H1 (cell line): ENCODE measurements at regions not wholly inside any gene's neighbourhood (a gene's known extent, or its start where the extent isn't known, plus 50 kb on each side); places are given as distances from the start of the nearest gene placed in this dataset.

Source experiments
- CTCF ChIA-PET: fragments of 300-600 bp; sonication (Branson Sonifier 250); formaldehyde crosslinking; loops from one replicate; lab custom pipeline; 2021; ENCODE audit not compliant: partially characterized antibody; lab: Charles Lee
- POLR2A ChIA-PET: fragments of 300-600 bp; sonication (Branson Sonifier 250); formaldehyde crosslinking; loops from one replicate; lab custom pipeline; 2021; ENCODE audit warnings: inconsistent platforms; ENCODE audit not compliant: partially characterized antibody; lab: Charles Lee
- DNase-seq, 2 experiments: peaks; one replicate each; pipeline versions ENCODE4 v3.0.0 to v3.0.0-alpha.2; 2010 to 2022; ENCODE audit warnings: low spot score in 2 of 2, low read depth in 1 of 2, mixed read lengths in 1 of 2
- FAIRE-seq: peaks from 2 replicates; lab custom pipeline; 2011; peaks lifted over from hg19 to GRCh38; lab: Jason Lieb, UNC
- H2AFZ ChIP-seq: 2 replicates; pipeline ENCODE4 v1.8.1; 2012; ENCODE audit warnings: low read length, inconsistent platforms
- H2AK5ac ChIP-seq: 2 replicates; pipeline ENCODE4 v1.6.1; 2013; ENCODE audit warnings: low read depth, low read length
- H2BK120ac ChIP-seq: replicated peaks from 2 replicates; pipeline ENCODE3; 2013; ENCODE audit warnings: low read depth, low read length, inconsistent platforms
- H2BK12ac ChIP-seq: 2 replicates; pipeline ENCODE4 v1.6.1; 2013; ENCODE audit warnings: low read depth, low read length
- H2BK15ac ChIP-seq: 2 replicates; pipeline ENCODE4 v1.6.1; 2013; ENCODE audit warnings: low read length
- H2BK20ac ChIP-seq: 2 replicates; pipeline ENCODE4 v1.6.1; 2013; ENCODE audit warnings: low read length
- H2BK5ac ChIP-seq: 2 replicates; pipeline ENCODE4 v1.6.1; 2013; ENCODE audit warnings: low read depth, low read length
- H3K14ac ChIP-seq: 2 replicates; pipeline ENCODE4 v1.6.1; 2013; ENCODE audit warnings: inconsistent platforms; ENCODE audit not compliant: insufficient read length
- H3K18ac ChIP-seq: 2 replicates; pipeline ENCODE4 v1.6.1; 2013; ENCODE audit warnings: low read length; ENCODE audit errors: extremely low read depth
- H3K23ac ChIP-seq: 2 replicates; pipeline ENCODE4 v1.6.1; 2013; ENCODE audit warnings: inconsistent platforms; ENCODE audit not compliant: insufficient read length
- H3K23me2 ChIP-seq: 2 replicates; pipeline ENCODE4 v1.6.1; 2013; ENCODE audit warnings: low read depth, low read length
- H3K27ac ChIP-seq: 2 replicates; pipeline ENCODE4 v1.6.1; 2011; ENCODE audit warnings: low read depth, low read length, inconsistent platforms
- H3K27me3 ChIP-seq, 4 experiments: replicated peaks in 1 of 4; 1 replicate in 1 of 4; 2 replicates in 3 of 4; pipeline versions ENCODE4 v1.6.1 to v1.8.1; 2011 to 2013; ENCODE audit warnings: low read length in 3 of 4, mild to moderate bottlenecking in 3 of 4, inconsistent platforms in 2 of 4, mixed read lengths in 2 of 4, moderate library complexity in 1 of 4; ENCODE audit not compliant: control insufficient read depth in 3 of 4, insufficient read depth in 3 of 4; ENCODE audit errors: extremely low read depth in 1 of 4
- H3K36me3 ChIP-seq, 4 experiments: 2 replicates each; pipeline versions ENCODE4 v1.6.1 to v1.8.1; 2011 to 2013; ENCODE audit warnings: mild to moderate bottlenecking in 4 of 4, low read length in 3 of 4, moderate library complexity in 2 of 4, control low read depth in 1 of 4, inconsistent platforms in 1 of 4; ENCODE audit not compliant: insufficient read depth in 4 of 4, control insufficient read depth in 2 of 4
- H3K4ac ChIP-seq: replicated peaks from 2 replicates; pipeline ENCODE3; 2013; ENCODE audit warnings: low read length, low read depth, mixed read lengths, inconsistent platforms; ENCODE audit not compliant: insufficient read length
- H3K4me1 ChIP-seq, 4 experiments: replicated peaks in 1 of 4; 1 replicate in 1 of 4; 2 replicates in 3 of 4; pipeline versions ENCODE4 v1.6.1 to v1.8.1; 2011 to 2013; ENCODE audit warnings: low read length in 3 of 4, inconsistent platforms in 2 of 4, mixed read lengths in 1 of 4; ENCODE audit not compliant: insufficient read depth in 4 of 4, control insufficient read depth in 3 of 4
- H3K4me2 ChIP-seq, 2 experiments: 2 replicates each; pipeline versions ENCODE4 v1.6.1 to v1.8.1; 2011 to 2013; ENCODE audit warnings: low read depth in 2 of 2, low read length in 2 of 2, control low read depth in 1 of 2, inconsistent platforms in 1 of 2, mild to moderate bottlenecking in 1 of 2; ENCODE audit not compliant: insufficient read depth in 1 of 2
- H3K4me3 ChIP-seq, 4 experiments: fragments of 200-600, 300-600 bp in 1 of 4; sonication (generic), shearing (Covaris generic), sonication (Bioruptor Twin) in 1 of 4; 2 replicates each; pipeline versions ENCODE4 v1.5.1 to v1.8.1; 2011 to 2016; ENCODE audit warnings: low read length in 4 of 4, low read depth in 3 of 4, control low read depth in 2 of 4, inconsistent platforms in 2 of 4, mild to moderate bottlenecking in 2 of 4, mixed read lengths in 1 of 4, moderate library complexity in 1 of 4; ENCODE audit not compliant: insufficient read depth in 2 of 4; ENCODE audit errors: extremely low read depth in 1 of 4
- H3K56ac ChIP-seq: replicated peaks from 2 replicates; pipeline ENCODE3; 2013; ENCODE audit warnings: low read depth, mild to moderate bottlenecking, mixed read lengths, low read length, inconsistent platforms; ENCODE audit not compliant: insufficient read length
- H3K79me1 ChIP-seq: 2 replicates; pipeline ENCODE4 v1.6.1; 2013; ENCODE audit warnings: low read depth, low read length, control low read depth
- H3K79me2 ChIP-seq, 2 experiments: 2 replicates each; pipeline versions ENCODE4 v1.6.1 to v1.8.1; 2012 to 2013; ENCODE audit warnings: low read length in 2 of 2, mild to moderate bottlenecking in 2 of 2, inconsistent platforms in 1 of 2; ENCODE audit not compliant: insufficient read depth in 2 of 2, control insufficient read depth in 1 of 2
- H3K9ac ChIP-seq, 4 experiments: replicated peaks in 1 of 4; 1 replicate in 1 of 4; 2 replicates in 3 of 4; pipeline versions ENCODE4 v1.6.1 to v1.8.1; 2011 to 2013; ENCODE audit warnings: low read depth in 3 of 4, low read length in 3 of 4, control low read depth in 2 of 4, mild to moderate bottlenecking in 2 of 4, moderate library complexity in 2 of 4, inconsistent platforms in 1 of 4; ENCODE audit errors: extremely low read depth in 1 of 4
- H3K9me3 ChIP-seq, 2 experiments: 2 replicates each; pipeline versions ENCODE4 v1.6.1 to v1.8.1; 2012 to 2013; ENCODE audit warnings: mild to moderate bottlenecking in 2 of 2, moderate library complexity in 2 of 2, control low read depth in 1 of 2, inconsistent platforms in 1 of 2, low read depth in 1 of 2, low read length in 1 of 2, mixed read lengths in 1 of 2; ENCODE audit not compliant: insufficient read depth in 2 of 2
- H4K20me1 ChIP-seq, 2 experiments: replicated peaks in 1 of 2; 2 replicates each; pipeline versions ENCODE3 to v1.8.1; 2011 to 2013; ENCODE audit warnings: inconsistent platforms in 2 of 2, low read length in 2 of 2, mild to moderate bottlenecking in 1 of 2; ENCODE audit not compliant: insufficient read depth in 2 of 2, control insufficient read depth in 1 of 2
- H4K5ac ChIP-seq: 2 replicates; pipeline ENCODE4 v1.6.1; 2013; ENCODE audit warnings: low read length, low read depth, mixed read lengths, inconsistent platforms; ENCODE audit not compliant: insufficient read length
- H4K8ac ChIP-seq: 2 replicates; pipeline ENCODE4 v1.8.0; 2013; ENCODE audit warnings: mild to moderate bottlenecking, moderate library complexity, low read length, inconsistent platforms; ENCODE audit not compliant: insufficient read depth; ENCODE audit errors: extremely low read depth
- H4K91ac ChIP-seq: replicated peaks from 2 replicates; pipeline ENCODE3; 2013; ENCODE audit warnings: low read length, mixed read lengths, inconsistent platforms; ENCODE audit not compliant: insufficient read length
- BRCA1 ChIP-seq: IDR thresholded peaks from 2 replicates; pipeline ENCODE4 v1.6.1; 2012; ENCODE audit warnings: low read depth, low read length, improper control_type of control experiment
- CHD1 ChIP-seq: IDR thresholded peaks from 2 replicates; pipeline ENCODE4 v1.6.1; 2012; ENCODE audit warnings: low read depth, low read length, improper control_type of control experiment
- CREB1 ChIP-seq: IDR thresholded peaks from 2 replicates; pipeline ENCODE4 v1.6.1; 2012; ENCODE audit warnings: inconsistent platforms
- EP300 ChIP-seq, 2 experiments: IDR thresholded peaks; 1 replicate in 1 of 2; 2 replicates in 1 of 2; pipeline ENCODE4 v1.6.1; 2011 to 2012; ENCODE audit warnings: low read depth in 2 of 2, low read length in 2 of 2, mild to moderate bottlenecking in 2 of 2, borderline replicate concordance in 1 of 2, inconsistent platforms in 1 of 2, moderate library complexity in 1 of 2
- HDAC2 ChIP-seq, 2 experiments: fragments of 300-600 bp in 1 of 2; sonication (generic) in 1 of 2; IDR thresholded peaks; 2 replicates each; pipeline ENCODE4 v1.6.1; 2011 to 2012; ENCODE audit warnings: low read depth in 2 of 2, low read length in 2 of 2, mild to moderate bottlenecking in 2 of 2, moderate library complexity in 2 of 2, borderline replicate concordance in 1 of 2, inconsistent platforms in 1 of 2
- KDM1A ChIP-seq: fragments of 200-600, 300-600 bp; sonication (generic); IDR thresholded peaks from 2 replicates; pipeline ENCODE4 v1.7.1; 2016; ENCODE audit warnings: mild to moderate bottlenecking, low read length, borderline replicate concordance
- MAFK ChIP-seq: IDR thresholded peaks from 2 replicates; pipeline ENCODE4 v1.6.1; 2012; ENCODE audit warnings: low read depth, mild to moderate bottlenecking, improper control_type of control experiment, low read length
- PHF8 ChIP-seq: fragments of 200-600 bp; sonication (generic); conservative IDR thresholded peaks from 2 replicates; pipeline ENCODE4 v1.7.1; 2012; ENCODE audit warnings: low read depth, mild to moderate bottlenecking, inconsistent platforms, low read length, moderate library complexity
- RBBP5 ChIP-seq: IDR thresholded peaks from 2 replicates; pipeline ENCODE4 v1.7.1; 2012; ENCODE audit warnings: low read depth, mild to moderate bottlenecking, inconsistent platforms, low read length, moderate library complexity, borderline replicate concordance
- SP1 ChIP-seq: IDR thresholded peaks from 2 replicates; pipeline ENCODE4 v1.6.1; 2011; ENCODE audit warnings: low read depth, low read length
- SP2 ChIP-seq: IDR thresholded peaks from 2 replicates; pipeline ENCODE4 v1.6.1; 2012; ENCODE audit warnings: mild to moderate bottlenecking, low read length, inconsistent platforms
- SRF ChIP-seq: IDR thresholded peaks from 2 replicates; pipeline ENCODE4 v1.6.1; 2011; ENCODE audit warnings: mild to moderate bottlenecking, low read depth, low read length, moderate library complexity
- SUZ12 ChIP-seq: fragments of 200-600 bp; sonication (generic); IDR thresholded peaks from 2 replicates; pipeline ENCODE4 v1.6.1; 2012; ENCODE audit warnings: mild to moderate bottlenecking, inconsistent platforms, low read length, moderate library complexity, mixed read lengths
- YY1 ChIP-seq: IDR thresholded peaks from 2 replicates; pipeline ENCODE4 v1.6.1; 2011; ENCODE audit warnings: low read depth, mild to moderate bottlenecking, low read length
- WGBS, 2 experiments: shearing (Covaris generic) in 1 of 2; methylation state at CpG; one replicate each; pipeline versions ENCODE4 v1.1.6 to v1.1.7; 2013 to 2015; ENCODE audit warnings: low lambda C conversion rate in 2 of 2, mixed read lengths in 2 of 2, inconsistent platforms in 1 of 2, low coverage in 1 of 2, missing lambda C conversion rate in 1 of 2; ENCODE audit not compliant: insufficient replicate concordance in 2 of 2, insufficient coverage in 1 of 2, insufficient read length in 1 of 2; ENCODE audit errors: extremely low coverage in 1 of 2, missing lambda C conversion rate in 1 of 2; 5-methylcytosine and 5-hydroxymethylcytosine counted together
- TF ChIP-seq, protein P1 (sequence below): IDR thresholded peaks from 2 replicates; pipeline ENCODE4 v1.6.1; 2012; ENCODE audit warnings: inconsistent platforms

DNA sequence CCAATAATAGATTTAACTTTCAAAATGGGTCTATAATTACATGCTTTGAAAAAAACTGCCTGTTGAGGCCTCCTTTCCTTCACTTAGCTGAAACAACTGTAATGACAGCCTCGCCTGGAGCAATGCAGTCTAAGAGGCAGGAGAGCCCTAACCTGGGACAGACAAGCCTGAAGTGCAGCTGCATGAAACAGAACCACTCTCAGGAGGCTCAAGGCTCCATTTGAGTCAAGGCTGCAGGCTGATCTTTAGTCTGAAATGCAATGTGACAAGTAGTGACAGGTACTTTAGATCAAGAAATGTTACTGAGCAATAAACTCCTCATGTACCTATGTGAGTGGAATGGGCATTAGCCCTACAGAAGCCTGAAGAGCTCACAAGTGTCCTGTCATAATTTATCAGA lies 414.0 kb upstream of the LUZP2 start:
- Histone ChIP-seq H3K79me1 (no peaks in the 10 kb centered on the region), H3K23ac (no peak overlapping the region), H4K5ac (no peak overlapping the region), H3K23me2 (no peaks in the 10 kb centered on the region), H3K27ac (no peak overlapping the region), H3K4me1 (no peaks in the 10 kb centered on the region), H2BK120ac (no peak overlapping the region), H2BK12ac (no peak overlapping the region), H3K9ac (no peak overlapping the region), H3K4me3 (no peak overlapping the region), H2AK5ac (no peak overlapping the region), H3K9me3 (no peaks in the 10 kb centered on the region), H3K36me3 (no peaks in the 10 kb centered on the region), H3K4ac (no peak overlapping the region), H4K20me1 (no peaks in the 10 kb centered on the region), H2BK20ac (no peak overlapping the region), H3K79me2 (no peaks in the 10 kb centered on the region), H3K4me2 (no peak overlapping the region), H4K91ac (no peak overlapping the region), H4K8ac (no peak overlapping the region), H2BK15ac (no peak overlapping the region), H3K18ac (no peak overlapping the region), H3K14ac (no peak overlapping the region), H2BK5ac (no peak overlapping the region), H3K27me3 (no peaks in the 10 kb centered on the region), H2AFZ (no peak overlapping the region), H3K56ac (no peak overlapping the region)
- no peak for FAIRE-seq
- ChIA-PET CTCF (interaction anchor here (1.0 kb wide), 1 partner anchor 12 kb away, joined by 4 read pairs; no protein-coding TSS in a partner anchor), POLR2A (no interaction called here)
- 79% methylated on average over 1 of the region's 1 CpG; no CpG with 5 or more reads in 1 of the 2 experiments for WGBS, 2 experiments
- DNase-seq: no peak
- no peak for TF ChIP-seq SUZ12
- TF ChIP-seq, protein P1, sequence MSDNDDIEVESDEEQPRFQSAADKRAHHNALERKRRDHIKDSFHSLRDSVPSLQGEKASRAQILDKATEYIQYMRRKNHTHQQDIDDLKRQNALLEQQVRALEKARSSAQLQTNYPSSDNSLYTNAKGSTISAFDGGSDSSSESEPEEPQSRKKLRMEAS: no peak
- no peak for TF ChIP-seq BRCA1
- TF ChIP-seq KDM1A: no peak
- TF ChIP-seq RBBP5: no peak
- TF ChIP-seq EP300 (IDR thresholded peaks at IDR 0.05; ENCODE audit: borderline replicate concordance in 1 of 2, low read depth in 2 of 2, low read length in 2 of 2): no peak
- TF ChIP-seq SP2: no peak
- no peak for TF ChIP-seq HDAC2 (IDR thresholded peaks at IDR 0.05; ENCODE audit: borderline replicate concordance in 1 of 2, low read depth in 2 of 2, low read length in 2 of 2)
- TF ChIP-seq YY1: no peak
- TF ChIP-seq SP1: no peak
- TF ChIP-seq CREB1: no peak
- no peak for TF ChIP-seq SRF
- no peak for TF ChIP-seq PHF8
- no peak for TF ChIP-seq MAFK
- no peak for TF ChIP-seq CHD1
